ENCODE measurements at regions not wholly inside any gene's neighbourhood (a gene's known extent, or its start where the extent isn't known, plus 50 kb on each side); places are given as distances from the start of the nearest gene placed in this dataset.

- TF ChIP-seq CTCF (IDR thresholded peaks at IDR 0.05) (no peak), POLR2A (IDR thresholded peaks at IDR 0.05) (no peak)
Observed at GRCh38 chr5:54655266-54655665, 137.7 kb downstream of the SNX18 start.

All from right lobe of liver (tissue), 4 donors.